Keratinocyte (primary cell): ENCODE measurements at regions not wholly inside any gene's neighbourhood (a gene's known extent, or its start where the extent isn't known, plus 50 kb on each side); places are given as distances from the start of the nearest gene placed in this dataset.

Experiments
- DNase-seq: peaks from one replicate; pipeline ENCODE4 v3.0.0-alpha.2; 2011; ENCODE audit warnings: low read depth, missing footprints, low spot score
- FAIRE-seq: peaks from 2 replicates; lab custom pipeline; 2011; peaks lifted over from hg19 to GRCh38; lab: Jason Lieb, UNC
- H2AFZ ChIP-seq: 2 replicates; pipeline ENCODE4 v1.6.0; 2012; ENCODE audit warnings: low read length, control low read depth, inconsistent platforms; ENCODE audit not compliant: control insufficient read depth
- H3K27ac ChIP-seq: 2 replicates; pipeline ENCODE4 v1.5.1; 2011; ENCODE audit warnings: low read length; ENCODE audit not compliant: control insufficient read depth, insufficient read depth
- H3K27me3 ChIP-seq: 3 replicates; pipeline ENCODE4 v1.6.0; 2011; ENCODE audit warnings: low read length; ENCODE audit not compliant: control insufficient read depth, insufficient read depth; ENCODE audit errors: extremely low read depth
- H3K36me3 ChIP-seq, 2 experiments: 2 replicates in 1 of 2; 3 replicates in 1 of 2; pipeline ENCODE4 v1.5.1; 2011; ENCODE audit warnings: low read length in 2 of 2, mild to moderate bottlenecking in 1 of 2; ENCODE audit not compliant: control insufficient read depth in 2 of 2, insufficient read depth in 2 of 2; ENCODE audit errors: extremely low read depth in 1 of 2
- H3K4me1 ChIP-seq: 3 replicates; pipeline ENCODE4 v1.5.1; 2011; ENCODE audit warnings: low read length; ENCODE audit not compliant: control insufficient read depth, insufficient read depth; ENCODE audit errors: extremely low read depth
- H3K4me2 ChIP-seq: 3 replicates; pipeline ENCODE4 v1.6.0; 2011; ENCODE audit warnings: low read depth, low read length; ENCODE audit not compliant: control insufficient read depth, insufficient read depth; ENCODE audit errors: extremely low read depth
- H3K4me3 ChIP-seq, 3 experiments: fragments of 200-600 bp in 1 of 3; sonication (generic) in 1 of 3; 2 replicates in 2 of 3; 3 replicates in 1 of 3; pipeline ENCODE4 v1.5.1; 2011 to 2016; ENCODE audit warnings: low read length in 3 of 3, mild to moderate bottlenecking in 3 of 3, control low read depth in 2 of 3, inconsistent platforms in 1 of 3, low read depth in 1 of 3, mixed read lengths in 1 of 3, mixed run types in 1 of 3, moderate library complexity in 1 of 3; ENCODE audit not compliant: control insufficient read depth in 2 of 3, insufficient read depth in 2 of 3; ENCODE audit errors: extremely low read depth in 1 of 3
- H3K79me2 ChIP-seq: 2 replicates; pipeline ENCODE4 v1.6.0; 2012; ENCODE audit warnings: low read length; ENCODE audit not compliant: control insufficient read depth, insufficient read depth
- H3K9ac ChIP-seq: 3 replicates; pipeline ENCODE4 v1.6.0; 2011; ENCODE audit warnings: low read length; ENCODE audit not compliant: control insufficient read depth, insufficient read depth; ENCODE audit errors: extremely low read depth
- H3K9me1 ChIP-seq: 3 replicates; pipeline ENCODE4 v1.6.0; 2011; ENCODE audit warnings: low read length; ENCODE audit not compliant: control insufficient read depth, insufficient read depth; ENCODE audit errors: extremely low read depth
- H3K9me3 ChIP-seq: 2 replicates; pipeline ENCODE4 v1.5.1; 2012; ENCODE audit warnings: low read depth, low read length; ENCODE audit not compliant: control insufficient read depth
- H4K20me1 ChIP-seq: 3 replicates; pipeline ENCODE4 v1.6.0; 2011; ENCODE audit warnings: low read length; ENCODE audit not compliant: control insufficient read depth, insufficient read depth; ENCODE audit errors: extremely low read depth
- CTCF ChIP-seq, 3 experiments: IDR thresholded peaks in 1 of 3; conservative IDR thresholded peaks in 1 of 3; optimal IDR thresholded peaks in 1 of 3; 2 replicates in 2 of 3; 3 replicates in 1 of 3; pipeline versions ENCODE3 to v1.5.1; 2011; ENCODE audit warnings: low read length in 3 of 3, mild to moderate bottlenecking in 3 of 3, moderate library complexity in 2 of 3, control low read depth in 1 of 3, inconsistent platforms in 1 of 3; ENCODE audit not compliant: insufficient read depth in 2 of 3; ENCODE audit errors: extremely low read depth in 1 of 3
- EZH2 ChIP-seq: IDR thresholded peaks from one replicate; pipeline ENCODE4 v1.6.1; 2012; ENCODE audit warnings: inconsistent platforms, mild to moderate bottlenecking, low read length, moderate library complexity
- dilution Hi-C: fragments of 300-500 bp; cut with MboI; formaldehyde crosslinking; loops from one replicate; pipeline ENCODE4 v1.7.0; 2020; ENCODE audit warnings: low sequenced_read_pairs; ENCODE audit not compliant: extremely low pct_ligation_motif_present

- no peak overlapping the region for H3K4me2 ChIP-seq
- dilution Hi-C loops: no loop called here
- H3K79me2 ChIP-seq: no peaks in the 10 kb centered on the region
- no peaks in the 10 kb centered on the region for H3K9me1 ChIP-seq
- H2AFZ ChIP-seq: no peak overlapping the region
- DNase-seq: no peak
- no peak overlapping the region for H3K9ac ChIP-seq
- no peak overlapping the region for H3K4me3 ChIP-seq
- no peaks in the 10 kb centered on the region for H3K9me3 ChIP-seq
- no peak overlapping the region for H3K27ac ChIP-seq
- no peak for FAIRE-seq
- no peak for TF ChIP-seq CTCF (optimal IDR thresholded peaks at IDR 0.05 in 1 of 3, IDR thresholded peaks at IDR 0.05 in 1 of 3, conservative IDR thresholded peaks at IDR 0.05 in 1 of 3; ENCODE audit: extremely low read depth in 1 of 3, insufficient read depth in 2 of 3, low read length in 3 of 3)
- TF ChIP-seq EZH2: no peak
- H3K27me3 ChIP-seq: no peaks in the 10 kb centered on the region
- no peaks in the 10 kb centered on the region for H4K20me1 ChIP-seq
- no peaks in the 10 kb centered on the region for H3K36me3 ChIP-seq
- H3K4me1 ChIP-seq: no peaks in the 10 kb centered on the region
These were observed 192.4 kb upstream of the RPL34 start for GRCh38 chr4:108427946-108428485.

GRCh38 chr4:108426493-108426892 lies 193.9 kb upstream of the RPL34 start:
- H4K20me1 ChIP-seq: no peaks in the 10 kb centered on the region
- no peak overlapping the region for H3K4me2 ChIP-seq
- H3K9me1 ChIP-seq: no peaks in the 10 kb centered on the region
- no peaks in the 10 kb centered on the region for H3K9me3 ChIP-seq
- H3K27ac ChIP-seq: no peak overlapping the region
- dilution Hi-C loops: no loop called here
- H3K36me3 ChIP-seq: no peaks in the 10 kb centered on the region
- H3K27me3 ChIP-seq: no peaks in the 10 kb centered on the region
- H3K9ac ChIP-seq: no peak overlapping the region
- DNase-seq (no peak), FAIRE-seq (no peak)
- TF ChIP-seq EZH2 (no peak), CTCF (optimal IDR thresholded peaks at IDR 0.05 in 1 of 3, IDR thresholded peaks at IDR 0.05 in 1 of 3, conservative IDR thresholded peaks at IDR 0.05 in 1 of 3; ENCODE audit: extremely low read depth in 1 of 3, insufficient read depth in 2 of 3, low read length in 3 of 3) (no peak)
- no peak overlapping the region for H3K4me3 ChIP-seq
- H2AFZ ChIP-seq: no peak overlapping the region
- no peaks in the 10 kb centered on the region for H3K79me2 ChIP-seq
- H3K4me1 ChIP-seq: no peaks in the 10 kb centered on the region
